Esophagus squamous epithelium (tissue), 4 donors: ENCODE measurements at regions not wholly inside any gene's neighbourhood (a gene's known extent, or its start where the extent isn't known, plus 50 kb on each side); places are given as distances from the start of the nearest gene placed in this dataset.

Experiments
- POLR2A ChIP-seq, 4 donors: fragments of 450-650 bp; IDR thresholded peaks; one replicate each; pipeline ENCODE4 v1.6.1; 2017; ENCODE audit warnings: antibody characterized with exemption in 4 of 4, mild to moderate bottlenecking in 4 of 4, moderate library complexity in 3 of 4
- TF ChIP-seq, protein P1 (sequence below), 6 experiments: fragments of 450-650 bp in 4 of 6; fragments of 200-600 bp in 2 of 6; sonication (generic) in 2 of 6; IDR thresholded peaks; one replicate each; pipeline ENCODE4 v1.5.1; 2016 to 2019; ENCODE audit warnings: antibody characterized with exemption in 6 of 6, mild to moderate bottlenecking in 4 of 6, moderate library complexity in 4 of 6

DNA sequence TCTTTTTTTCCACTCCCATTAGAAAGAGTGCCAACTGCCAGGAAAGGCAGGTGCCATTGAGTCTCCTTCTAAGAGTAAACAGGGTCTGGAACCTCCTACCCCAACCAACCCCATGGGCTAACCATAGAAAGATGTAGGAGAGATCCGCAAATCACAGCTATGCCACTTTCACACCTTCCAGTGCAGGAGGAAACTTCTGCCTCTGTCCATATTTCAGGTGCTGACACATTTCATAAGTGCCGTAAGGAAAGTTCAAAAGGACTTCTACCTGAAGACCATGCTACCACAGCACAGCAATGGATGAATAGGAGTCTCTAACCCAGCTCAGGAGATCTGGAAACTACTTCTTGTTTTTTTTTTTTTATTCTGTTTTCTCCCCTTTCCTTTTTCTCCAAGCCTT, 145.8 kb downstream of the FBXO8 start:
- TF ChIP-seq, protein P1, sequence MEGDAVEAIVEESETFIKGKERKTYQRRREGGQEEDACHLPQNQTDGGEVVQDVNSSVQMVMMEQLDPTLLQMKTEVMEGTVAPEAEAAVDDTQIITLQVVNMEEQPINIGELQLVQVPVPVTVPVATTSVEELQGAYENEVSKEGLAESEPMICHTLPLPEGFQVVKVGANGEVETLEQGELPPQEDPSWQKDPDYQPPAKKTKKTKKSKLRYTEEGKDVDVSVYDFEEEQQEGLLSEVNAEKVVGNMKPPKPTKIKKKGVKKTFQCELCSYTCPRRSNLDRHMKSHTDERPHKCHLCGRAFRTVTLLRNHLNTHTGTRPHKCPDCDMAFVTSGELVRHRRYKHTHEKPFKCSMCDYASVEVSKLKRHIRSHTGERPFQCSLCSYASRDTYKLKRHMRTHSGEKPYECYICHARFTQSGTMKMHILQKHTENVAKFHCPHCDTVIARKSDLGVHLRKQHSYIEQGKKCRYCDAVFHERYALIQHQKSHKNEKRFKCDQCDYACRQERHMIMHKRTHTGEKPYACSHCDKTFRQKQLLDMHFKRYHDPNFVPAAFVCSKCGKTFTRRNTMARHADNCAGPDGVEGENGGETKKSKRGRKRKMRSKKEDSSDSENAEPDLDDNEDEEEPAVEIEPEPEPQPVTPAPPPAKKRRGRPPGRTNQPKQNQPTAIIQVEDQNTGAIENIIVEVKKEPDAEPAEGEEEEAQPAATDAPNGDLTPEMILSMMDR (IDR thresholded peaks at IDR 0.05): no peak
- no peak for TF ChIP-seq POLR2A (IDR thresholded peaks at IDR 0.05)
